Trophoblast cell (in vitro differentiated cells and primary cell): ENCODE measurements at regions not wholly inside any gene's neighbourhood (a gene's known extent, or its start where the extent isn't known, plus 50 kb on each side); places are given as distances from the start of the nearest gene placed in this dataset.

ENCODE experiments used
- DNase-seq, 2 donors: peaks; one replicate each; pipeline ENCODE4 v3.0.0-alpha.2; 2016
- H2AFZ ChIP-seq: 2 replicates; pipeline ENCODE4 v1.6.1; 2013; ENCODE audit warnings: low read length, moderate library complexity, mild to moderate bottlenecking; ENCODE audit not compliant: insufficient read depth, poor library complexity
- H2AK5ac ChIP-seq: 2 replicates; pipeline ENCODE4 v1.6.1; 2013; ENCODE audit warnings: mild to moderate bottlenecking, low read length
- H2BK120ac ChIP-seq: 2 replicates; pipeline ENCODE4 v1.6.1; 2013; ENCODE audit warnings: low read length, mild to moderate bottlenecking, moderate library complexity; ENCODE audit not compliant: insufficient read depth, poor library complexity
- H2BK12ac ChIP-seq: 2 replicates; pipeline ENCODE4 v1.6.1; 2013; ENCODE audit warnings: mild to moderate bottlenecking, low read length, moderate library complexity
- H2BK5ac ChIP-seq: 2 replicates; pipeline ENCODE4 v1.6.1; 2013; ENCODE audit warnings: low read length, low read depth, moderate library complexity, mild to moderate bottlenecking; ENCODE audit not compliant: poor library complexity
- H3K14ac ChIP-seq: 2 replicates; pipeline ENCODE4 v1.6.1; 2013; ENCODE audit warnings: mild to moderate bottlenecking, low read length
- H3K18ac ChIP-seq: 2 replicates; pipeline ENCODE4 v1.6.1; 2013; ENCODE audit warnings: mild to moderate bottlenecking, low read length
- H3K23ac ChIP-seq: 2 replicates; pipeline ENCODE4 v1.6.1; 2013; ENCODE audit warnings: low read length
- H3K27ac ChIP-seq: 2 replicates; pipeline ENCODE4 v1.5.1; 2013; ENCODE audit warnings: low read depth, mild to moderate bottlenecking, inconsistent platforms, low read length, moderate library complexity
- H3K27me3 ChIP-seq: 2 replicates; pipeline ENCODE4 v1.6.1; 2013; ENCODE audit warnings: inconsistent platforms, mild to moderate bottlenecking, low read length, moderate library complexity; ENCODE audit not compliant: insufficient read depth
- H3K36me3 ChIP-seq, 2 experiments: 1 replicate in 1 of 2; 2 replicates in 1 of 2; pipeline ENCODE4 v1.6.1; 2013; ENCODE audit warnings: low read length in 2 of 2, mild to moderate bottlenecking in 2 of 2, moderate library complexity in 1 of 2; ENCODE audit not compliant: insufficient read depth in 2 of 2, control insufficient read depth in 1 of 2
- H3K4ac ChIP-seq: 2 replicates; pipeline ENCODE4 v1.6.1; 2013; ENCODE audit warnings: low read depth, mild to moderate bottlenecking, low read length, moderate library complexity
- H3K4me1 ChIP-seq, 2 experiments: 1 replicate in 1 of 2; 2 replicates in 1 of 2; pipeline ENCODE4 v1.6.1; 2013; ENCODE audit warnings: low read length in 2 of 2, mild to moderate bottlenecking in 2 of 2, moderate library complexity in 1 of 2; ENCODE audit not compliant: insufficient read depth in 2 of 2, control insufficient read depth in 1 of 2
- H3K4me2 ChIP-seq: 2 replicates; pipeline ENCODE4 v1.6.1; 2013; ENCODE audit warnings: inconsistent platforms, mild to moderate bottlenecking, low read length, moderate library complexity
- H3K4me3 ChIP-seq: 2 replicates; pipeline ENCODE4 v1.5.1; 2013; ENCODE audit warnings: mild to moderate bottlenecking, low read depth, low read length, inconsistent platforms
- H3K79me1 ChIP-seq: one replicate; pipeline ENCODE4 v1.6.1; 2013; ENCODE audit warnings: low read length
- H3K79me2 ChIP-seq: 2 replicates; pipeline ENCODE4 v1.6.1; 2013; ENCODE audit warnings: low read length, mild to moderate bottlenecking; ENCODE audit not compliant: control insufficient read depth, insufficient read depth, poor library complexity
- H3K9ac ChIP-seq: 2 replicates; pipeline ENCODE4 v1.6.1; 2013; ENCODE audit warnings: mild to moderate bottlenecking, low read length
- H3K9me3 ChIP-seq: 2 replicates; pipeline ENCODE4 v1.6.1; 2013; ENCODE audit warnings: low read depth, mild to moderate bottlenecking, control low read depth, inconsistent platforms, low read length; ENCODE audit not compliant: insufficient read depth
- H4K12ac ChIP-seq: 2 replicates; pipeline ENCODE4 v1.6.1; 2013; ENCODE audit warnings: low read depth, mild to moderate bottlenecking, low read length, moderate library complexity
- H4K8ac ChIP-seq: 2 replicates; pipeline ENCODE4 v1.6.1; 2013; ENCODE audit warnings: low read depth, mild to moderate bottlenecking, low read length, moderate library complexity
- H4K91ac ChIP-seq: one replicate; pipeline ENCODE4 v1.6.1; 2013; ENCODE audit warnings: low read depth, mild to moderate bottlenecking, low read length, moderate library complexity
- WGBS: extraction: QIAGEN DNeasy Blood & Tissue Kit; methylation state at CpG from one replicate; pipeline ENCODE4 v1.1.7; 2013; ENCODE audit warnings: missing lambda C conversion rate; ENCODE audit not compliant: insufficient read length, insufficient coverage; ENCODE audit errors: extremely low coverage; 5-methylcytosine and 5-hydroxymethylcytosine counted together

GRCh38 chr1:191857600-191857999, 300.7 kb upstream of the RGS18 start:
- no CpG with 5 or more reads among the region's 1 CpG for WGBS

DNA sequence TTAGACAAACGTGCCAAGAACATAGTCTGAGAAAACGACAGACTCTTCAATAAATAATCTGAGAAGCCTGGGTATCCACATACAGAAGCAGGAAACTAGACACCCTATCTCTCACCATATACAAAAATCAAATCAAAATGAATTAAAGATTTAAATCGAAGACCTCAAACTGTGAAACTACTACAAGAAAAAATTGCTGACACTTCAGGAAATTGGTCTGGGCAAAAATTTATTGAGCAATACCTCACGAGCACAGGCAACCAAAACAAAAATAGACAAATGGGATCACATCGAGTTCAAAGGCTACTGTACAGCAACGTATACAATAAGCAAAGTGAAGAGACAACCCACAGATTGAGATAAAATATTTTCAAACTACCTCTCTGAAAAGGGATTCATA, 292.8 kb upstream of the RGS18 start:
- no peak overlapping the region for H3K4me3 ChIP-seq
- no CpG with 5 or more reads among the region's 6 CpGs for WGBS
- no peak overlapping the region for H2BK12ac ChIP-seq
- H3K9ac ChIP-seq, result no peak overlapping the region
- H3K79me1 ChIP-seq, result no peaks in the 10 kb centered on the region
- H3K27me3 ChIP-seq, result no peaks in the 10 kb centered on the region
- H4K12ac ChIP-seq, result no peak overlapping the region
- H3K4me1 ChIP-seq, result no peaks in the 10 kb centered on the region
- H2AFZ ChIP-seq, result no peak overlapping the region
- no peak overlapping the region for H3K4me2 ChIP-seq
- H3K79me2 ChIP-seq, result no peaks in the 10 kb centered on the region
- no peak overlapping the region for H3K23ac ChIP-seq
- H2BK120ac ChIP-seq, result no peak overlapping the region
- DNase-seq, result no peak
- no peak overlapping the region for H2AK5ac ChIP-seq
- no peak overlapping the region for H2BK5ac ChIP-seq
- H4K91ac ChIP-seq, result no peak overlapping the region
- no peak overlapping the region for H3K14ac ChIP-seq
- H4K8ac ChIP-seq, result no peak overlapping the region
- H3K36me3 ChIP-seq, result no peaks in the 10 kb centered on the region
- H3K4ac ChIP-seq, result no peak overlapping the region
- H3K9me3 ChIP-seq, result no peaks in the 10 kb centered on the region
- H3K18ac ChIP-seq, result no peak overlapping the region
- H3K27ac ChIP-seq, result no peak overlapping the region

More at GRCh38 chr1:191857600-191857999, 300.7 kb upstream of the RGS18 start:
- Histone ChIP-seq H2BK12ac (no peak overlapping the region), H3K4ac (no peak overlapping the region), H4K8ac (no peak overlapping the region), H3K4me2 (no peak overlapping the region), H3K27ac (no peak overlapping the region), H3K4me3 (no peak overlapping the region), H3K79me2 (no peaks in the 10 kb centered on the region), H2AFZ (no peak overlapping the region), H3K9me3 (no peaks in the 10 kb centered on the region), H3K36me3 (no peaks in the 10 kb centered on the region), H3K14ac (no peak overlapping the region), H4K12ac (no peak overlapping the region), H3K27me3 (no peaks in the 10 kb centered on the region), H3K4me1 (no peaks in the 10 kb centered on the region), H3K79me1 (no peaks in the 10 kb centered on the region), H2BK120ac (no peak overlapping the region), H3K9ac (no peak overlapping the region), H2BK5ac (no peak overlapping the region), H3K23ac (no peak overlapping the region), H2AK5ac (no peak overlapping the region), H3K18ac (no peak overlapping the region), H4K91ac (no peak overlapping the region)
- DNase-seq, result peak in 1 of 2 donors; percentile 20

DNA sequence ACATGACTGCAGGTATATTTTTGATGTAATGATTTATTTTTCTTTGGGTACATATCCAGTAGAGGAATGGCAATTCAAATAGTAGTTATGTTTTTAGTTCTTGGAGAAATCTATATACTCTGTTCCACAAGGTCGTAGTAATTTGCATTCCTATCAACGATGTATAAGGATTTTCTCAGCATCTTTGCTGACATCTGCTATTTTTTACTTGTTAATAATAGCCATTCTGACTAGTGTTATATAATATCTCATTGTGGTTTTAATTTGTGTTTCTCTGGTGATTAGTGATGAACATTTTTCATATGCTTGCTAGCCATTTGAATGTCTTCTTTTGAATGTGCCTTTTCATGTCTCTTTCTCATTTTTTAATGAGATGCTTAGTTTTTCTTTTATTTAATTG, 292.1 kb upstream of the RGS18 start:
- no peaks in the 10 kb centered on the region for H3K9me3 ChIP-seq
- no peak overlapping the region for H4K8ac ChIP-seq
- no peak overlapping the region for H3K23ac ChIP-seq
- no peak overlapping the region for H2AFZ ChIP-seq
- H4K91ac ChIP-seq, result no peak overlapping the region
- H2BK120ac ChIP-seq, result no peak overlapping the region
- H3K36me3 ChIP-seq, result no peaks in the 10 kb centered on the region
- no peaks in the 10 kb centered on the region for H3K27me3 ChIP-seq
- DNase-seq, result no peak
- H3K4me2 ChIP-seq, result no peak overlapping the region
- no peak overlapping the region for H3K18ac ChIP-seq
- H3K4me3 ChIP-seq, result no peak overlapping the region
- H3K9ac ChIP-seq, result no peak overlapping the region
- H3K14ac ChIP-seq, result no peak overlapping the region
- no peaks in the 10 kb centered on the region for H3K4me1 ChIP-seq
- H2BK5ac ChIP-seq, result no peak overlapping the region
- H2AK5ac ChIP-seq, result no peak overlapping the region
- H3K79me2 ChIP-seq, result no peaks in the 10 kb centered on the region
- WGBS, result no CpG with 5 or more reads among the region's 2 CpGs
- no peak overlapping the region for H3K27ac ChIP-seq
- no peak overlapping the region for H3K4ac ChIP-seq
- no peak overlapping the region for H4K12ac ChIP-seq
- H2BK12ac ChIP-seq, result no peak overlapping the region
- H3K79me1 ChIP-seq, result no peaks in the 10 kb centered on the region

GRCh38 chr1:191869790-191870312, 288.4 kb upstream of the RGS18 start:
- Histone ChIP-seq H3K4me1 (no peaks in the 10 kb centered on the region), H3K23ac (no peak overlapping the region), H3K27ac (no peak overlapping the region), H3K36me3 (no peaks in the 10 kb centered on the region), H3K4me3 (no peak overlapping the region), H2BK120ac (no peak overlapping the region), H3K9ac (no peak overlapping the region), H4K12ac (no peak overlapping the region), H3K9me3 (no peaks in the 10 kb centered on the region), H3K18ac (no peak overlapping the region), H2BK12ac (no peak overlapping the region), H2AK5ac (no peak overlapping the region), H2BK5ac (no peak overlapping the region), H4K8ac (no peak overlapping the region), H3K27me3 (no peaks in the 10 kb centered on the region), H2AFZ (no peak overlapping the region), H4K91ac (no peak overlapping the region), H3K79me2 (no peaks in the 10 kb centered on the region), H3K79me1 (no peaks in the 10 kb centered on the region), H3K4ac (no peak overlapping the region), H3K14ac (no peak overlapping the region), H3K4me2 (no peak overlapping the region)
- no CpG with 5 or more reads among the region's 3 CpGs for WGBS
- DNase-seq, result no peak
